GM19463 (cell line): ENCODE measurements at regions not wholly inside any gene's neighbourhood (a gene's known extent, or its start where the extent isn't known, plus 50 kb on each side); places are given as distances from the start of the nearest gene placed in this dataset.
A peak's percentile ranks its signal among the peaks of the same experiment; 100 is the strongest.

Experiments used
- ATAC-seq: cut with Tn5 transposase; IDR thresholded peaks from one replicate; pipeline ENCODE4 v1.9.1; 2021; ENCODE audit warnings: mild to moderate bottlenecking, moderate library complexity; ENCODE audit not compliant: unreplicated experiment

GRCh38 chr7:91811641-91812040 is 68.9 kb downstream of the MTERF1 start:
- ATAC-seq, result no peak

DNA sequence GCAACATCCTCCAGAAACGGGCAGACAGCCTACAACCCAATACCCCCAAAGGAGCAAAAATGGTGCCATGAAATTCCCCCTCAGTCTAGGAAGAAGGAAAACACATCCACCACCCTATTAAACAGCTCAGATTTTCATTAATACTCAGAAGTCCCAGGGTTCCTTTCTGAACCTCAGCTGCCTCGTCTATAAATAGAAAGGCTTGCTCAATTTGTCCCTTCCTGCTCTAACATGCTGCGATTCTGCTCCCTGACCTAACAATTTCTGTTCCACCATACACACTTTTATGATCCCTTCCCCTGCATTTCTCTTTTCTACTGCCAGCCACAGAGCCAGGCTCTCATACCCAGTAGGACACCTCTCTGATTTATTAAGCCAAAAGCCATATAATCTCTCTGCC is 68.1 kb downstream of the MTERF1 start:
- no peak for ATAC-seq

GRCh38 chr7:91814189-91814588 is 66.3 kb downstream of the MTERF1 start:
- peak; percentile 70 for ATAC-seq
